ENCODE measurements at regions not wholly inside any gene's neighbourhood (a gene's known extent, or its start where the extent isn't known, plus 50 kb on each side); places are given as distances from the start of the nearest gene placed in this dataset.
"Not testable (repeated sequence)": the region's sequence is repeated elsewhere in the genome, so short reads cannot be mapped to it uniquely, and the experiment has no call there.

DNA sequence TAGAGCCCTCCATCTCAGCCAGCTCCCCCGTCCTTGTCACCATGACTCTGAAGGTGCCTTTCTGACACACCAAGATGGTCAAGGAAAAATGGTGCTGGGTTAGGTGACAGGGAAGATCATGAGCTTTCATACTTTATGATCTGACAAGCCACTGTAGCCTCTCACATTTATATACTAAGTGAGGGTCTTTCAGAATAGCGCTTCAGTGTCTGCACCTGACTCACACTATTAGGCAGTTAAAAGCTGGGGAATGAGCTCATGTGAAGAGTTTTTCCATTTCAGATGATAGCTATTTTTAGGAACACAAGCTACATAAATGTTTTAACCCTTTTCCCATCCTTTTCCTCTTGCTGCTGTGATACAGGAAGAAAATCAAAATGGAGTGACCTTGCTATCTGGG, 101.1 kb downstream of the FAM72B start:
- not testable (repeated sequence) for H3K4me3 ChIP-seq (ENCODE audit: low read depth, low read length); H3K27ac ChIP-seq (ENCODE audit: low read depth); H3K4me1 ChIP-seq (ENCODE audit: insufficient read depth); H3K36me3 ChIP-seq (ENCODE audit: insufficient read depth); DNase-seq (ENCODE audit: extremely low spot score)
- 63% methylated on average over 1 of the region's 2 CpGs for WGBS

DNA sequence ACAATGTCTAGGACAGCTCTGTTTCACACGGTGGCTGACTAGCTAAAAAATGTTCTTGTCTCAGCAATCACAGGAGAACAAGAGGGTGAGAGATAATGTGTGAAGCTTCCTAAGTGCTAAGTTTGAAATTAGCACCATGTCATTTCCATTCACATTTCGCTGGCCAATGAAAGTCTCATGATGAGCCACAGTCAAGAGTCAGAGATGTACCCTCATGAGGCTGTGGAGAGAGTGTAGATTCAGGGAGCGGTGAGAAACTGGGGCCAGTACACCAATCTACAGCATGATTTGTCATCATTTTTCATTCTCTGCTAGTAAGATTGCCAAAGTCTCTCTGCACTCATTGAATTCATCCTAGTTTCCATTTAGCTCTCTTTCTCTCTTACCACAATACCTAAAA, 97.9 kb downstream of the FAM72B start:
- H3K27ac ChIP-seq (ENCODE audit: low read depth); DNase-seq (ENCODE audit: extremely low spot score); H3K36me3 ChIP-seq (ENCODE audit: insufficient read depth); H3K4me3 ChIP-seq (ENCODE audit: low read depth, low read length); H3K4me1 ChIP-seq (ENCODE audit: insufficient read depth): not testable (repeated sequence)
- 73% methylated on average over 3 of the region's 3 CpGs for WGBS

DNA sequence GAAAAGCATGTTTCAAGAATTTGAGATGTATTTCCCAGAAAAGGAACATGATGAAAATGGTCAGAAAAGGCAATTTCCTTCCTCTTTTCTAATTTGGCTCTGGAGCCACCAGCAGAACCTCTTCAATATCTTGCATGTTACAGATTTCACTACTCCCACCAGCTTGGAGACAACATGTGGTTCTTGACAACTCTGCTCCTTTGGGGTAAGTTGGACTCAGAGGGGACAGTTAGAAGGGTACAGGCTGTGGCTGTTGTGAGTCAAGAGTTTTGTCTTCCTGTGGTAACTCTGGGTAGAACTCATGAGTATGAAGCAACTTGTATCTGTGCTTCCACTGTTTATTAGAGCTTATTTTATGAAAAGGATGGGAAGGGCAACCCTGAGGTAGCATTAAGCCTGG, 96.9 kb downstream of the FAM72B start:
- H3K36me3 ChIP-seq (ENCODE audit: insufficient read depth); DNase-seq (ENCODE audit: extremely low spot score); H3K4me1 ChIP-seq (ENCODE audit: insufficient read depth); H3K4me3 ChIP-seq (ENCODE audit: low read depth, low read length); H3K27ac ChIP-seq (ENCODE audit: low read depth): not testable (repeated sequence)

DNA sequence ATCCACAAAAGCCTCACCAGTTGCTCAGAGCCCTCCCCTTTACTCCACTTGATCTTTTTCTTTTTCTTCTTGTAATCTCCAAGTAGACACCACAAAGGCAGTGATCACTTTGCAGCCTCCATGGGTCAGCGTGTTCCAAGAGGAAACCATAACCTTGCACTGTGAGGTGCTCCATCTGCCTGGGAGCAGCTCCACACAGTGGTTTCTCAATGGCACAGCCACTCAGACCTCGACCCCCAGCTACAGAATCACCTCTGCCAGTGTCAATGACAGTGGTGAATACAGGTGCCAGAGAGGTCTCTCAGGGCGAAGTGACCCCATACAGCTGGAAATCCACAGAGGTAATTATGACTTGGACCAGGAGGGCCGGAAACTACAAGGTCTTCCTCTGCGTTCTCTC, 95.6 kb downstream of the FAM72B start:
- H3K36me3 ChIP-seq (ENCODE audit: insufficient read depth); H3K4me1 ChIP-seq (ENCODE audit: insufficient read depth); H3K4me3 ChIP-seq (ENCODE audit: low read depth, low read length); H3K27ac ChIP-seq (ENCODE audit: low read depth); DNase-seq (ENCODE audit: extremely low spot score): not testable (repeated sequence)
- 72% methylated on average over 2 of the region's 5 CpGs for WGBS

DNA sequence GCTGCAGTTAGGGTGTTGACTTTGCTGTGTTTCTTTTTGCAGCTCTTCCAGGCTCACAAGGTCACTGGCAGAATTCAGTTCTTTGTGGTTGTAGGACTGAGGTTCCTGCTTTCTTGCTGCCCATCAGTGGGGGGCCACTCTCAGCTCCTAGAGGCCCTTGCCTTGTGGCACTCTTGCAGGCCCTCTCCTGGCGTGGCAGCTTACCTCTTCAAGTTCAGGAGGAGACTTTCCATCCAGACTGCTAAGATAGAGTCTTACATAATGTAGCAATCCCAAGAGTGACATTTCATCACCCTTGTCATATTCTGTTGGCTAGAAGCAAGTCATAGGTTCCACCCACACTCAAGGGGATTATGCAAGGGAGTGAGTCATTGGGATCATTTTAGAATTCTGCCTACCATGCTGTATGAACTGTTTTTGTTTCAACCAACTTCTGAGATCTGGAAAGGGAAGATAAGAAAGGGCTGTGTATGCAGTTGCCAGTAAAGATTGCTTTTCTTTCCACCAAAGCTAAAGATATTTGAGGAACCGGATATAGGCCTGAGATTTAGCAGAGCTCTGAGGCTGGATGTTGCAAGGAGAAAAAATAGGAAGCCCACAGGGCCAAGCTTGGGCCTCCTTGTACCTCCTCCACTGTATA, 91.7 kb downstream of the FAM72B start:
- H3K27ac ChIP-seq (ENCODE audit: low read depth); H3K36me3 ChIP-seq (ENCODE audit: insufficient read depth); DNase-seq (ENCODE audit: extremely low spot score); H3K4me3 ChIP-seq (ENCODE audit: low read depth, low read length); H3K4me1 ChIP-seq (ENCODE audit: insufficient read depth): not testable (repeated sequence)
- 42% methylated on average over 2 of the region's 2 CpGs for WGBS

DNA sequence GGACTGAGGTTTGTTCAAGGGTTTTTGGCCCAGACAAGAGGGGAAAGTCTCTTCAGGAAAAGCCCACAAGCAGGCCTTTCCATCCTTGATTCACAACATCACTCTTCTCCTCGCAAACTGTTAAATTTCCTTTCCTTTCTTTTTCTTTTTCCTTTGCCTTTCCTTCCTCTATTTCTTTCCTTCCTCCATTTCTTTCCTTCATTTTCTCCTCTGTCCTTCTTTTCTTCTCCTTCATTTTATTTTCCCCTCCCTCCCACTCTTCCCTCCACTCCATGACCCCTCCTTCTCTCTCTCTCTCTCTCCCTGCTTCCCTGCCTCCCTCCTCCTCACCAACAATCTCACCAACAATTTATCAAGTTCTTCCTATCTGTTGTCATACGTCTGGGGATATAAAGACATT, 89.1 kb downstream of the FAM72B start:
- H3K36me3 ChIP-seq (ENCODE audit: insufficient read depth); H3K4me3 ChIP-seq (ENCODE audit: low read depth, low read length); H3K27ac ChIP-seq (ENCODE audit: low read depth); H3K4me1 ChIP-seq (ENCODE audit: insufficient read depth); DNase-seq (ENCODE audit: extremely low spot score): not testable (repeated sequence)
- WGBS: 88% methylated on average over 2 of the region's 2 CpGs

DNA sequence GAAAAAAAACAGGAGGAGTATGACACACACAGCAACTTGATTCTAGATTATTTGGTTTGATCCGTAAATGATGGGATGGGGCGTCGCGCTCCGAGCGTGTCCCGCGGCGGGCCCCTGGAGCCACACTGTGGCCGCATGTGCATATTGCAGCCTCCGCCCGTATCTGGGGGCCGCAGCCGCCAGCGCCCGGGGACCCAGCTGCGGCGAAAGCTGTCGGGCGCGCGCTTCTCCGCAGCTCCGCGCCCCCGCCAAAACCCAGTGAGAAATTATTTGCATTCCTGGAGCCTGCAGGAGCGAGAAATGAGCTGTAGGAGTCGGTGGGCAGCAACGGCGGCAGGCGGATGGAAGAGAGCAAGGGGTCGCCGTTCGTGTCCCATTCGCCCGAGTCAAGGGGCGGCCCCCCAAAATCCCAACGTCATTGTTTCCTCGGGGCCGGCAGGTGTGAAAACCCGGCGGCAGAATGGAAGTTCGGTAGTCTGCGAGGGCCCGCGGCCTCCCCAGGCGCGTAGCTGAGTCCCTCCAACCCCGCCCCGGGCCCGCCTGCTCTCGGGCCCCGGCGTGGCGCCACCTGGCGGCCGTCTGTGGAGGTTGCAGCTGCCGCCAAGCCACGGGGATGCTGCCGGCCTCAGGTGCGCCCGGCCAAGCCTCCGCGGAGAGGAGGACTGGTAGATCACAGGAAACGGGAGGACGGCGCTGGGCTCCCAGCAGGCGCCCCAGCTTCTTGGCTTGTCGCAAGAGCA, 86.8 kb downstream of the FAM72B start:
- H3K4me1 ChIP-seq (ENCODE audit: insufficient read depth); H3K36me3 ChIP-seq (ENCODE audit: insufficient read depth); H3K27ac ChIP-seq (ENCODE audit: low read depth): not testable (repeated sequence)
- whole genome bisulfite sequencing: under 1% methylated on average over 52 of the region's 69 CpGs
- H3K4me3 ChIP-seq (ENCODE audit: low read depth, low read length): peak overlapping the region; percentile 11
- DNase-seq (ENCODE audit: extremely low spot score): peak; percentile 14

DNA sequence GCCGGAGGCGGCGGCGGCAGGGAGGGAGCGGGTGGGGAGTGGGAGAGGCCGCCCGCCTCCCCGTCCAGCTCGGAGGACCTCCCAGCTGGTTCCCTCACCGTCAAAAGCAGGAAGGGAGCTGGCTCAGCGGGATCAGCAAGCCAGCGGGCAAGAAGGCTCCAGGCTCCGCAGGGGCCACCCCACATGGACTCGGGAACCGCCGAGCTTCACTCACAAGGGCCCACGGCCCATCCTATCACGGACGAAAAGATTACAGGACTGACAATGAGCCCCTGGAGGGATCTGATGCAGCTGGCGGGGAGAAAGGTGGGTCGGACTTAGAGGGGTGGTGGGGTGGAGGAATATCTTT, 86.3 kb downstream of the FAM72B start:
- WGBS: 22% methylated on average over 12 of the region's 21 CpGs
- DNase-seq (ENCODE audit: extremely low spot score); H3K36me3 ChIP-seq (ENCODE audit: insufficient read depth): not testable (repeated sequence)

DNA sequence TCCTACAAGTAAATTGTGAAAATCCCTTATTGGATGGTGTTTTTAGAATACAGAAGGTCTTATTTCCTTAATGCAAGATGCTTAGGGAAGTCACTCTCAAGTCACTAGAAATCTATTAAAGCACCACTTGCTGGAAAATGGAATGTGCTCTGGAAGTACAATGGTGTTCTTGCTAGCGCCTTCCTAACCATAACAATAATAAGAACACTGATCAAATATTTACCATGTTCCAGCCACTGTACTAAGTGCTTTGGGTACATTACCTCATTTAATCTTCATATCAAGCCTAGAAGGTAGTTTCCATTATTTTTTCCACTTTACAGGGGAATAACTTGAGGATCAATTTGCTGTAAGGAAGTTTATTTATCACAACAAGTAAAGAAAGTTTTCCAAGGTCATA, 75.1 kb downstream of the FAM72B start:
- not testable (repeated sequence) for H3K27ac ChIP-seq (ENCODE audit: low read depth); H3K4me3 ChIP-seq (ENCODE audit: low read depth, low read length); DNase-seq (ENCODE audit: extremely low spot score); H3K4me1 ChIP-seq (ENCODE audit: insufficient read depth); H3K36me3 ChIP-seq (ENCODE audit: insufficient read depth)
- WGBS: 97% methylated on average over 1 of the region's 1 CpG

More for the DNA sequence above, 86.3 kb downstream of the FAM72B start:
- not testable (repeated sequence) for H3K27ac ChIP-seq (ENCODE audit: low read depth); H3K4me1 ChIP-seq (ENCODE audit: insufficient read depth)
- peak overlapping the region; percentile 11 for H3K4me3 ChIP-seq (ENCODE audit: low read depth, low read length)

DNA sequence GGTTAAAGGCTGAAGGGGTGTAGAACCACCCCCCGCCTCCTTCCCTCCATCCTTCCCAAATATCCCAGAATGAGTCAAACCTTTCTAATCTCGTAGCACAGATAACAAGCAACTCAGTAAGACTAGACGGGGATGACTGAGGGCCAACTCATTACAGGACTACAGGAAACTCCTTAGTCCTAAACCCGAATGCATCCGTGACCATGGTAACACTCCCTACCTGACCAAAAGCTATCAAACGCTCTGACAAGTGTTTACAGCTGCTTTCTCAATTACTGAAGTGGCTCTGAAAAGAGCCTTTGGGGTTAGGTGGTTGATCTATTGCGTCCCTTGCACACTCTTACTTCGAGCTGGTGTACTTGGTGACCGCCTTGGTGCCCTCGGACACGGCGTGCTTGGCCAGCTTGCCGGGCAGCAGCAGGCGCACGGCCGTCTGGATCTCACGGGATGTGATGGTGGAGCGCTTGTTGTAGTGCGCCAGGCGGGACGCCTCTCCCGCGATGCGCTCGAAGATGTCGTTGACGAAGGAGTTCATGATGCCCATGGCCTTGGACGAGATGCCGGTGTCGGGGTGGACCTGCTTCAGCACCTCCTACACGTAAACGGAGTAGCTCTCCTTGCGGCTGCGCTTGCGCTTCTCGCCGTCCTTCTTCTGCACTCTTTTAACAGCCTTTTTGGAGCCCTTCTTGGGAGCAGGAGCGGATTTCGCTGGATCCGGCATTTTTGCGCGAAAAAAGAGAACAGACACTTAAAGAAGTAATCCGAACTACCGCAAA, 67.4 kb downstream of the FAM72B start:
- DNase-seq (ENCODE audit: extremely low spot score); H3K4me3 ChIP-seq (ENCODE audit: low read depth, low read length); H3K27ac ChIP-seq (ENCODE audit: low read depth); H3K36me3 ChIP-seq (ENCODE audit: insufficient read depth); H3K4me1 ChIP-seq (ENCODE audit: insufficient read depth): not testable (repeated sequence)
- WGBS: 18% methylated on average over 42 of the region's 44 CpGs

DNA sequence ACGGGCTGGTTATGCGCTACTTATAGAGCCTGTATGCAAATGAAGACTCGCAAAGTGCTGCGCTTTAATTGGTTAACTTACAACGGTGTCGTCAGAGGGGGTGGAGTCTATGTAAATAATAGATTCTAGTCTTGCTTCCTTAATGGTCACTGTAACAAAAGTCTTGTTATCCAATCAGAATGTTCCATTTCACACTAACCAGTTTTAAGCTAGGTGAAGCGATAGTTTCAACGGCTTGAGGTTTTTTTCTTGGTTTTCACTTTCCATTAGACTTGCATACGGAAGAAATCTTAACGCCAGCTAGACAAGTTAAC, 66.9 kb downstream of the FAM72B start:
- not testable (repeated sequence) for DNase-seq (ENCODE audit: extremely low spot score); H3K4me1 ChIP-seq (ENCODE audit: insufficient read depth); H3K27ac ChIP-seq (ENCODE audit: low read depth); H3K4me3 ChIP-seq (ENCODE audit: low read depth, low read length); H3K36me3 ChIP-seq (ENCODE audit: insufficient read depth)
- 6% methylated on average over 6 of the region's 10 CpGs for WGBS

DNA sequence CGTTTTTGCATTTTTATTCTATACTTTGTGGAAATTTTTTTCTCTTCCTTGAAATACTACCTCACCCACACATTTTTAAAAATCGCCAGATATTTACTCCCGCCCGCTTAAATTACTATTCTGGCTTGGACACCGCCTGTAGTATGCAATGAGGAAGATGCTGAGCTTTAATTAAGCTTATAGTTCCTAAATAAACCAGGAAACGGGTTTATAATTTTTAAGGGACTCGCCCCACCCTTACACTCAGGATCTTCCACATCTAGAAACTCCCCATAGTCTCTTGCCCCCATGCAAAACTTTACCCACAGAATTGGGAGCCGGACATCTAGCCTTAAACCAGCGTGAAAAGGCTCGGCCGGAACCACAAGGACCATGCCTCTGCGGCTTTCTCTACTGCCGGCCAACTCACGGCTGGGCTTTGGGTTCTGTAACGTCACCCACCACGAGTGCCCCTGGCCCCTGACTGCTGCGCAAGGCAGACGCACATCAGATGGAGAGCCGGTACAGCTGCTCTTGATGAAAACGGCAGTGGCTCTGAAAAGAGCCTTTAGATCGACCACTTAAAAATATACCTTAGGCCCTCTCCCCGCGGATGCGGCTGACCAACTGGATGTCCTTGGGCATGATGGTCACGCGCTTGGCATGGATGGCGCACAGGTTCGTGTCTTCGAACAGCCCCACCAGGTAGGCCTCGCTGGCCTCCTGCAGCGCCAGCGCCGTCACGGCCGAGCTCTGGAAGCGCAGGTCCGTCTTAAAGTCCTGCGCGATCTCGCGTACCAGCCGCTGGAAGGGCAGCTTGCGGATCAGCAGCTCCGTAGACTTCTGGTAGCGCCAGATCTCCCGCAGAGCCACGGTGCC, 66.3 kb downstream of the FAM72B start:
- not testable (repeated sequence) for H3K4me1 ChIP-seq (ENCODE audit: insufficient read depth); DNase-seq (ENCODE audit: extremely low spot score); H3K27ac ChIP-seq (ENCODE audit: low read depth); H3K36me3 ChIP-seq (ENCODE audit: insufficient read depth)
- peak overlapping the region; percentile 31 for H3K4me3 ChIP-seq (ENCODE audit: low read depth, low read length)
- WGBS: 4% methylated on average over 40 of the region's 47 CpGs

All from urinary bladder (tissue), 3 donors.